OCI-LY1 (cell line): ENCODE measurements at regions not wholly inside any gene's neighbourhood (a gene's known extent, or its start where the extent isn't known, plus 50 kb on each side); places are given as distances from the start of the nearest gene placed in this dataset.

ENCODE experiments used
- H2AFZ ChIP-seq: fragments of 200-600 bp; sonication (generic), shearing (Covaris generic); 2 replicates; pipeline ENCODE4 v1.6.0; 2014; ENCODE audit warnings: antibody characterized with exemption, mild to moderate bottlenecking, low read length
- H3F3A ChIP-seq: fragments of 200-600 bp; sonication (generic), shearing (Covaris generic); 2 replicates; pipeline ENCODE4 v1.6.0; 2014; ENCODE audit warnings: mild to moderate bottlenecking, antibody characterized with exemption, low read length, moderate library complexity; ENCODE audit not compliant: insufficient read depth
- H3K27ac ChIP-seq: fragments of 200-600 bp; sonication (generic); 2 replicates; pipeline ENCODE4 v1.5.1; 2014; ENCODE audit warnings: low read length, mixed run types, mild to moderate bottlenecking, low read depth; ENCODE audit not compliant: poor library complexity, severe bottlenecking
- H3K27me3 ChIP-seq: fragments of 200-600 bp; sonication (generic); 2 replicates; pipeline ENCODE4 v1.6.0; 2014; ENCODE audit warnings: antibody characterized with exemption, mild to moderate bottlenecking, low read length, moderate library complexity; ENCODE audit not compliant: insufficient read depth
- H3K36me3 ChIP-seq: fragments of 200-600 bp; sonication (generic); 2 replicates; pipeline ENCODE4 v1.6.1; 2014; ENCODE audit warnings: mild to moderate bottlenecking, antibody characterized with exemption, low read length, moderate library complexity, mixed read lengths; ENCODE audit not compliant: insufficient read depth
- H3K4me1 ChIP-seq: fragments of 200-600 bp; sonication (generic); 2 replicates; pipeline ENCODE4 v1.5.1; 2014; ENCODE audit warnings: mild to moderate bottlenecking, low read length, moderate library complexity; ENCODE audit not compliant: insufficient read depth, severe bottlenecking
- H3K4me2 ChIP-seq: fragments of 200-600 bp; sonication (generic), shearing (Covaris generic); 2 replicates; pipeline ENCODE4 v1.6.1; 2014; ENCODE audit warnings: low read length
- H3K4me3 ChIP-seq: fragments of 200-600 bp; sonication (generic); 2 replicates; pipeline ENCODE4 v1.5.1; 2014; ENCODE audit warnings: low read length, low read depth, mild to moderate bottlenecking, mixed read lengths; ENCODE audit not compliant: poor library complexity, severe bottlenecking
- H3K79me2 ChIP-seq: fragments of 200-600 bp; shearing (Covaris generic); 2 replicates; pipeline ENCODE4 v1.6.1; 2016; ENCODE audit warnings: mixed run types, low read length, mixed read lengths; ENCODE audit not compliant: insufficient read depth
- H3K9ac ChIP-seq: fragments of 200-600 bp; sonication (generic), shearing (Covaris generic); 2 replicates; pipeline ENCODE4 v1.6.1; 2014; ENCODE audit warnings: mild to moderate bottlenecking, low read length, mixed read lengths
- H3K9me2 ChIP-seq: fragments of 200-600 bp; sonication (generic), shearing (Covaris generic); 2 replicates; pipeline ENCODE4 v1.6.1; 2014; ENCODE audit warnings: low read depth, mild to moderate bottlenecking, low read length, mixed read lengths
- H3K9me3 ChIP-seq: fragments of 200-600 bp; shearing (Covaris generic); 2 replicates; pipeline ENCODE4 v1.6.1; 2014; ENCODE audit warnings: low read length, mixed read lengths
- H4K20me1 ChIP-seq: fragments of 200-600 bp; sonication (generic), shearing (Covaris generic); 2 replicates; pipeline ENCODE4 v1.6.0; 2016; ENCODE audit warnings: mild to moderate bottlenecking, low read length; ENCODE audit not compliant: insufficient read depth
- EZH2 ChIP-seq: fragments of 200-600 bp; sonication (generic), shearing (Covaris generic); IDR thresholded peaks from 2 replicates; pipeline ENCODE4 v1.8.0; 2017; ENCODE audit warnings: borderline replicate concordance, mixed run types, mild to moderate bottlenecking, antibody characterized with exemption, low read length, moderate library complexity, mixed read lengths
- TF ChIP-seq, protein P1 (sequence below): fragments of 200-600 bp; sonication (generic), shearing (Covaris generic); IDR thresholded peaks from 2 replicates; pipeline ENCODE4 v1.5.1; 2017; ENCODE audit warnings: mild to moderate bottlenecking, antibody characterized with exemption, low read length, moderate library complexity, mixed read lengths

DNA sequence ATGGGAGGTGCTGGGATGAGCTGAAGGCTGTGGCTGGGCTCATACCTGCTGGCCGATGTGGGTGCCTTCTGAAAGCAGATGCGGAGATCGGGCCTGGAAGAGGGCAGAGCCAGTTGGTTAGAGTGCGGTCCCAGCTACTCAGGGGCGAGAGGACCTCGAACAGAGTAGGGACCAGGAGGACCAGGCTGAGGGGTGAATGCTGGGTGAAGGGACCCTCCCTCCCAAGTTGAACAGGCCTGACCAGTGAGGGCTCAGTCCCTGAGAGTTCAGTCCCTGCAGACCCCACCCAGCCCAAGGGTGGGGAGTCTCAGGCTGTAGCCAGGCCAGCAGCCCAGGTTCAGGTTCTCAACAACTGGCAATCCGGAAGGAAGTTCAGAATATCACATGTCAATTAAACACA, 232.8 kb upstream of the HS6ST1 start:
- H3K4me2 ChIP-seq = no peak overlapping the region
- H3F3A ChIP-seq = no peaks in the 10 kb centered on the region
- H3K79me2 ChIP-seq = no peaks in the 10 kb centered on the region
- H3K4me1 ChIP-seq = no peaks in the 10 kb centered on the region
- no peaks in the 10 kb centered on the region for H4K20me1 ChIP-seq
- no peaks in the 10 kb centered on the region for H3K9me2 ChIP-seq
- H3K36me3 ChIP-seq = no peaks in the 10 kb centered on the region
- H2AFZ ChIP-seq = no peak overlapping the region
- no peak overlapping the region for H3K27ac ChIP-seq
- no peaks in the 10 kb centered on the region for H3K9me3 ChIP-seq
- TF ChIP-seq EZH2 = no peak
- TF ChIP-seq, protein P1, sequence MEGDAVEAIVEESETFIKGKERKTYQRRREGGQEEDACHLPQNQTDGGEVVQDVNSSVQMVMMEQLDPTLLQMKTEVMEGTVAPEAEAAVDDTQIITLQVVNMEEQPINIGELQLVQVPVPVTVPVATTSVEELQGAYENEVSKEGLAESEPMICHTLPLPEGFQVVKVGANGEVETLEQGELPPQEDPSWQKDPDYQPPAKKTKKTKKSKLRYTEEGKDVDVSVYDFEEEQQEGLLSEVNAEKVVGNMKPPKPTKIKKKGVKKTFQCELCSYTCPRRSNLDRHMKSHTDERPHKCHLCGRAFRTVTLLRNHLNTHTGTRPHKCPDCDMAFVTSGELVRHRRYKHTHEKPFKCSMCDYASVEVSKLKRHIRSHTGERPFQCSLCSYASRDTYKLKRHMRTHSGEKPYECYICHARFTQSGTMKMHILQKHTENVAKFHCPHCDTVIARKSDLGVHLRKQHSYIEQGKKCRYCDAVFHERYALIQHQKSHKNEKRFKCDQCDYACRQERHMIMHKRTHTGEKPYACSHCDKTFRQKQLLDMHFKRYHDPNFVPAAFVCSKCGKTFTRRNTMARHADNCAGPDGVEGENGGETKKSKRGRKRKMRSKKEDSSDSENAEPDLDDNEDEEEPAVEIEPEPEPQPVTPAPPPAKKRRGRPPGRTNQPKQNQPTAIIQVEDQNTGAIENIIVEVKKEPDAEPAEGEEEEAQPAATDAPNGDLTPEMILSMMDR = no peak
- no peak overlapping the region for H3K9ac ChIP-seq
- H3K4me3 ChIP-seq = no peak overlapping the region
- H3K27me3 ChIP-seq = no peaks in the 10 kb centered on the region

DNA sequence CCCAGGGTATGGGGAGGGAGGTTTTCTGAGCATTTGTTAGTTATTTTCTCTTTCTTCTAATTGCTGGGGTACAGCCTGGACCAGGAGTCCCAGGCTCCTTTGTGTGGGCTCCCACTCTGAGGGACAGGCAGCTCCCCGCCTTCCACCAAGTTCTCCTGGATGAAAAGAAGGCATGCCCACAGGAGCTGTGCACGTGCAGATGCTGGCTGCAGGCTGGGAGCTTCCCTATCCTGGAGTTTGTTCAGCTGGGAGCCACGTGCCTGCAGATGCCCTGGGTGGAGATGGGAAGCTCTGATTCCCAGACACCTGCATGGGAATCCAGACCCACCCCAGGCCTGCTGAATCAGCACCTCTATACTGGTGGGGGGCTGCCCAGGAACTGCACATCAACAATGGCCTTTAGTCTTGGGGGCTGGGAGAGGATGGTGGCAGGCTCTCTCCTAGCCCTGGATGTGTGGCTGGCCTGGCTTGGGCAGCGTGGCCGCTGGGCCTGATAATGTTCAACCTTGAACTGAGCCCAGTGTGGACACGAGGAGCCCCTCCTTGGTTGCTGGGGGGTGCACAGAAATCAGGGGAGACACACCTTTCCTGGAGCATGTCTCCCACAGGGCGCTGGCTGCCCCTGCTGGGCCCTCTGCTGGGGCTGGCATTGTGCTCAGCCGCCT, 233.6 kb upstream of the HS6ST1 start:
- Histone ChIP-seq H3K27me3 (no peaks in the 10 kb centered on the region), H3K9ac (no peak overlapping the region), H3F3A (no peaks in the 10 kb centered on the region), H3K36me3 (no peaks in the 10 kb centered on the region), H3K4me2 (no peak overlapping the region), H3K4me1 (no peaks in the 10 kb centered on the region), H3K27ac (no peak overlapping the region), H4K20me1 (no peaks in the 10 kb centered on the region), H2AFZ (no peak overlapping the region), H3K9me2 (no peaks in the 10 kb centered on the region), H3K9me3 (no peaks in the 10 kb centered on the region), H3K4me3 (no peak overlapping the region), H3K79me2 (no peaks in the 10 kb centered on the region)
- TF ChIP-seq, protein P1 = no peak
- TF ChIP-seq EZH2 = no peak

DNA sequence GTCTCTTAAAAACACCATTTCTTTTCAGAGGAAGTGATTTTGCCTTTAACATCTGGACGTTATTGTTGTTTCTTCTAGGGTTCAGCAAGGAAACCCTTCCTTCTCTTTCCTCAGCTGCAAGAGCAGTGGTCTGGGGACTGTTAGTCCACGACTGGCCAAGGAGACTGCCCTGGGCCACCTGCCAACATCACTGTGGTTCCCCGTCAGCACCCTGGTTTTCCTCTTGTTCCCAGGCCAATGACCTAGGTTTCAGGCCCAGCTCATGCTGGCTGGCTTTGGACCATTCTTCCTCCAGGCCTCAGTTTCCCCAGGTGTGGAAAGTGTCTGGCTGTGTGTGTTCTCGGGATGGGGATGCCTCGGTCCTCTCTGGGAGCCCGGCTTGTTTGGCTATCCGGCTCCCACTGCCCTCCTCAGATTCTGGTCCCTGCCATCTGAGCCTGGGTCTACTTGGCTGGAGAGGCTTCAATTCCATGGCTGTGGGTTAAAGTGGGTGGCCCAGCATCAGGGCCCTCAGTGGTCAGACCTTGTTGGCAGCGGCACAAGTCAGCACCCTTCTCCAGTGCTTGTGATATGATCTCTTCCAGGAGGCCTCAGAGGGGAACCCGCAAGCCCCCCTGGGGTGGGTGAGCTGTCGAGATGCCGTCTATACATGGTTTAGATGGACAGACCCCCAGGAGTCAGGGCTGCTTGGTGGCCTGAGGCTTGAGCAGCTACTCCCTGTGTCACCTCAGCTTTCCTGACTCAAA, 234.3 kb upstream of the HS6ST1 start:
- Histone ChIP-seq H3K36me3 (no peaks in the 10 kb centered on the region), H3K9me3 (no peaks in the 10 kb centered on the region), H2AFZ (no peak overlapping the region), H3K27me3 (no peaks in the 10 kb centered on the region), H3K9me2 (no peaks in the 10 kb centered on the region), H4K20me1 (no peaks in the 10 kb centered on the region), H3K9ac (no peak overlapping the region), H3K4me1 (no peaks in the 10 kb centered on the region), H3K4me3 (no peak overlapping the region), H3F3A (no peaks in the 10 kb centered on the region), H3K79me2 (no peaks in the 10 kb centered on the region), H3K27ac (no peak overlapping the region), H3K4me2 (no peak overlapping the region)
- no peak for TF ChIP-seq EZH2
- TF ChIP-seq, protein P1 = no peak
